ENCODE measurements at regions not wholly inside any gene's neighbourhood (a gene's known extent, or its start where the extent isn't known, plus 50 kb on each side); places are given as distances from the start of the nearest gene placed in this dataset.
A peak's percentile ranks its signal among the peaks of the same experiment; 100 is the strongest.

- H3K4me3 ChIP-seq (ENCODE audit: low read length) = no peak overlapping the region
These were observed 2350.9 kb upstream of the WWC1 start for GRCh38 chr5:165940541-165940940.

GRCh38 chr5:165956854-165957253 is 2334.6 kb upstream of the WWC1 start:
- H3K4me1 ChIP-seq (ENCODE audit: control insufficient read depth, insufficient read depth, low read length) = no peaks in the 10 kb centered on the region
- H3K9ac ChIP-seq (ENCODE audit: low read length) = no peak overlapping the region
- H3K27ac ChIP-seq (ENCODE audit: low read depth, low read length) = no peak overlapping the region
- no peaks in the 10 kb centered on the region for H3K27me3 ChIP-seq (ENCODE audit: control insufficient read depth, insufficient read depth, low read length)
- H3K36me3 ChIP-seq (ENCODE audit: control insufficient read depth, insufficient read depth, low read length) = no peaks in the 10 kb centered on the region
- no peak overlapping the region for H3K4me3 ChIP-seq (ENCODE audit: low read length)

More at GRCh38 chr5:165940541-165940940, 2350.9 kb upstream of the WWC1 start:
- Histone ChIP-seq H3K36me3 (ENCODE audit: control insufficient read depth, insufficient read depth, low read length) (no peaks in the 10 kb centered on the region), H3K9ac (ENCODE audit: low read length) (no peak overlapping the region), H3K27ac (ENCODE audit: low read depth, low read length) (no peak overlapping the region), H3K4me1 (ENCODE audit: control insufficient read depth, insufficient read depth, low read length) (no peaks in the 10 kb centered on the region), H3K27me3 (ENCODE audit: control insufficient read depth, insufficient read depth, low read length) (no peaks in the 10 kb centered on the region)

GRCh38 chr5:165981671-165982070 is 2309.8 kb upstream of the WWC1 start:
- Histone ChIP-seq H3K9ac (ENCODE audit: low read length) (no peak overlapping the region), H3K36me3 (ENCODE audit: control insufficient read depth, insufficient read depth, low read length) (no peaks in the 10 kb centered on the region), H3K27me3 (ENCODE audit: control insufficient read depth, insufficient read depth, low read length) (no peaks in the 10 kb centered on the region), H3K4me1 (ENCODE audit: control insufficient read depth, insufficient read depth, low read length) (no peaks in the 10 kb centered on the region), H3K4me3 (ENCODE audit: low read length) (no peak overlapping the region), H3K27ac (ENCODE audit: low read depth, low read length) (no peak overlapping the region)

GRCh38 chr5:165996201-165996875 is 2295.1 kb upstream of the WWC1 start:
- Histone ChIP-seq H3K36me3 (ENCODE audit: control insufficient read depth, insufficient read depth, low read length) (no peaks in the 10 kb centered on the region), H3K27ac (ENCODE audit: low read depth, low read length) (no peak overlapping the region), H3K4me1 (ENCODE audit: control insufficient read depth, insufficient read depth, low read length) (no peaks in the 10 kb centered on the region), H3K9ac (ENCODE audit: low read length) (no peak overlapping the region), H3K27me3 (ENCODE audit: control insufficient read depth, insufficient read depth, low read length) (no peaks in the 10 kb centered on the region), H3K4me3 (ENCODE audit: low read length) (peak overlapping the region; percentile 6)

GRCh38 chr5:165999693-166000320 is 2291.6 kb upstream of the WWC1 start:
- H3K4me1 ChIP-seq (ENCODE audit: control insufficient read depth, insufficient read depth, low read length) = no peaks in the 10 kb centered on the region

GRCh38 chr5:166004006-166004405 is 2287.4 kb upstream of the WWC1 start:
- no peaks in the 10 kb centered on the region for H3K27me3 ChIP-seq (ENCODE audit: control insufficient read depth, insufficient read depth, low read length)
- H3K4me3 ChIP-seq (ENCODE audit: low read length) = no peak overlapping the region
- no peaks in the 10 kb centered on the region for H3K4me1 ChIP-seq (ENCODE audit: control insufficient read depth, insufficient read depth, low read length)
- no peak overlapping the region for H3K27ac ChIP-seq (ENCODE audit: low read depth, low read length)
- no peaks in the 10 kb centered on the region for H3K36me3 ChIP-seq (ENCODE audit: control insufficient read depth, insufficient read depth, low read length)
- no peak overlapping the region for H3K9ac ChIP-seq (ENCODE audit: low read length)

More at GRCh38 chr5:165999693-166000320, 2291.6 kb upstream of the WWC1 start:
- Histone ChIP-seq H3K27ac (ENCODE audit: low read depth, low read length) (no peak overlapping the region), H3K9ac (ENCODE audit: low read length) (no peak overlapping the region), H3K36me3 (ENCODE audit: control insufficient read depth, insufficient read depth, low read length) (no peaks in the 10 kb centered on the region), H3K27me3 (ENCODE audit: control insufficient read depth, insufficient read depth, low read length) (no peaks in the 10 kb centered on the region), H3K4me3 (ENCODE audit: low read length) (no peak overlapping the region)

GRCh38 chr5:166013415-166013814 is 2278.0 kb upstream of the WWC1 start:
- Histone ChIP-seq H3K9ac (ENCODE audit: low read length) (no peak overlapping the region), H3K27me3 (ENCODE audit: control insufficient read depth, insufficient read depth, low read length) (no peaks in the 10 kb centered on the region), H3K36me3 (ENCODE audit: control insufficient read depth, insufficient read depth, low read length) (no peaks in the 10 kb centered on the region), H3K4me3 (ENCODE audit: low read length) (no peak overlapping the region), H3K27ac (ENCODE audit: low read depth, low read length) (no peak overlapping the region), H3K4me1 (ENCODE audit: control insufficient read depth, insufficient read depth, low read length) (no peaks in the 10 kb centered on the region)

- no peaks in the 10 kb centered on the region for H3K36me3 ChIP-seq (ENCODE audit: control insufficient read depth, insufficient read depth, low read length)
- no peaks in the 10 kb centered on the region for H3K27me3 ChIP-seq (ENCODE audit: control insufficient read depth, insufficient read depth, low read length)
- no peaks in the 10 kb centered on the region for H3K4me1 ChIP-seq (ENCODE audit: control insufficient read depth, insufficient read depth, low read length)
- no peak overlapping the region for H3K27ac ChIP-seq (ENCODE audit: low read depth, low read length)
- no peak overlapping the region for H3K9ac ChIP-seq (ENCODE audit: low read length)
- no peak overlapping the region for H3K4me3 ChIP-seq (ENCODE audit: low read length)
These were observed 2277.2 kb upstream of the WWC1 start for GRCh38 chr5:166014256-166014655.

- H3K36me3 ChIP-seq (ENCODE audit: control insufficient read depth, insufficient read depth, low read length) = no peaks in the 10 kb centered on the region
- no peaks in the 10 kb centered on the region for H3K27me3 ChIP-seq (ENCODE audit: control insufficient read depth, insufficient read depth, low read length)
- H3K27ac ChIP-seq (ENCODE audit: low read depth, low read length) = no peak overlapping the region
- H3K4me3 ChIP-seq (ENCODE audit: low read length) = no peak overlapping the region
- H3K9ac ChIP-seq (ENCODE audit: low read length) = no peak overlapping the region
- H3K4me1 ChIP-seq (ENCODE audit: control insufficient read depth, insufficient read depth, low read length) = no peaks in the 10 kb centered on the region
These were observed 2272.7 kb upstream of the WWC1 start for GRCh38 chr5:166018716-166019115.

- Histone ChIP-seq H3K4me1 (ENCODE audit: control insufficient read depth, insufficient read depth, low read length) (no peaks in the 10 kb centered on the region), H3K27me3 (ENCODE audit: control insufficient read depth, insufficient read depth, low read length) (no peaks in the 10 kb centered on the region), H3K27ac (ENCODE audit: low read depth, low read length) (no peak overlapping the region), H3K4me3 (ENCODE audit: low read length) (no peak overlapping the region), H3K36me3 (ENCODE audit: control insufficient read depth, insufficient read depth, low read length) (no peaks in the 10 kb centered on the region), H3K9ac (ENCODE audit: low read length) (no peak overlapping the region)
These were observed 2269.4 kb upstream of the WWC1 start for GRCh38 chr5:166022065-166022464.

GRCh38 chr5:166024970-166025369 is 2266.5 kb upstream of the WWC1 start:
- Histone ChIP-seq H3K4me3 (ENCODE audit: low read length) (no peak overlapping the region), H3K4me1 (ENCODE audit: control insufficient read depth, insufficient read depth, low read length) (no peaks in the 10 kb centered on the region), H3K27ac (ENCODE audit: low read depth, low read length) (no peak overlapping the region), H3K9ac (ENCODE audit: low read length) (no peak overlapping the region), H3K27me3 (ENCODE audit: control insufficient read depth, insufficient read depth, low read length) (no peaks in the 10 kb centered on the region), H3K36me3 (ENCODE audit: control insufficient read depth, insufficient read depth, low read length) (no peaks in the 10 kb centered on the region)

GRCh38 chr5:166027582-166027981 is 2263.9 kb upstream of the WWC1 start:
- Histone ChIP-seq H3K4me3 (ENCODE audit: low read length) (no peak overlapping the region), H3K9ac (ENCODE audit: low read length) (no peak overlapping the region), H3K27ac (ENCODE audit: low read depth, low read length) (no peak overlapping the region)

GRCh38 chr5:166031926-166032325 is 2259.5 kb upstream of the WWC1 start:
- no peak overlapping the region for H3K9ac ChIP-seq (ENCODE audit: low read length)
- no peak overlapping the region for H3K27ac ChIP-seq (ENCODE audit: low read depth, low read length)
- H3K4me3 ChIP-seq (ENCODE audit: low read length) = no peak overlapping the region
- H3K36me3 ChIP-seq (ENCODE audit: control insufficient read depth, insufficient read depth, low read length) = no peaks in the 10 kb centered on the region
- H3K27me3 ChIP-seq (ENCODE audit: control insufficient read depth, insufficient read depth, low read length) = no peaks in the 10 kb centered on the region
- H3K4me1 ChIP-seq (ENCODE audit: control insufficient read depth, insufficient read depth, low read length) = no peaks in the 10 kb centered on the region

More at GRCh38 chr5:166027582-166027981, 2263.9 kb upstream of the WWC1 start:
- H3K36me3 ChIP-seq (ENCODE audit: control insufficient read depth, insufficient read depth, low read length) = no peaks in the 10 kb centered on the region
- no peaks in the 10 kb centered on the region for H3K4me1 ChIP-seq (ENCODE audit: control insufficient read depth, insufficient read depth, low read length)
- H3K27me3 ChIP-seq (ENCODE audit: control insufficient read depth, insufficient read depth, low read length) = no peaks in the 10 kb centered on the region

All from rectal smooth muscle tissue (tissue), 1 donor.